OCI-LY7 (cell line): ENCODE measurements at regions not wholly inside any gene's neighbourhood (a gene's known extent, or its start where the extent isn't known, plus 50 kb on each side); places are given as distances from the start of the nearest gene placed in this dataset.

ENCODE experiments used
- BruUV-seq: library from RNA; stranded (reverse); fragments of 400-500 nt; replicated peaks from 2 replicates; lab custom pipeline; 2021; lab: Mats Ljungman, UMichigan
- CTCF ChIA-PET: fragments of 300-600 bp; sonication (Branson Sonifier 250); formaldehyde crosslinking; loops from one replicate; lab custom pipeline; 2022; ENCODE audit warnings: antibody characterized with exemption; ENCODE audit not compliant: unreplicated experiment; lab: Charles Lee
- POLR2A ChIA-PET: fragments of 300-600 bp; sonication (Branson Sonifier 250); formaldehyde crosslinking; loops from one replicate; lab custom pipeline; 2022; ENCODE audit warnings: antibody characterized with exemption; lab: Charles Lee
- DNase-seq: peaks from one replicate; pipeline ENCODE4 v3.0.0-alpha.2; 2015; ENCODE audit warnings: low spot score
- H2AFZ ChIP-seq: fragments of 200-600 bp; sonication (generic), shearing (Covaris generic); 2 replicates; pipeline ENCODE4 v1.6.1; 2014; ENCODE audit warnings: mild to moderate bottlenecking, antibody characterized with exemption, low read length, moderate library complexity
- H3K27ac ChIP-seq: fragments of 200-600 bp; sonication (generic); 2 replicates; pipeline ENCODE4 v1.5.1; 2014; ENCODE audit warnings: mixed run types, low read depth, mild to moderate bottlenecking, moderate library complexity, low read length, inconsistent platforms; ENCODE audit not compliant: poor library complexity, severe bottlenecking
- H3K36me3 ChIP-seq: fragments of 200-600 bp; sonication (generic); 2 replicates; pipeline ENCODE4 v1.6.1; 2014; ENCODE audit warnings: mild to moderate bottlenecking, antibody characterized with exemption, low read length, moderate library complexity, mixed read lengths; ENCODE audit not compliant: insufficient read depth
- H3K4me1 ChIP-seq: fragments of 200-600 bp; sonication (generic); 2 replicates; pipeline ENCODE4 v1.5.1; 2014; ENCODE audit warnings: mild to moderate bottlenecking, low read length; ENCODE audit not compliant: insufficient read depth, poor library complexity, severe bottlenecking
- H3K4me2 ChIP-seq: fragments of 200-600 bp; sonication (generic); 2 replicates; pipeline ENCODE4 v1.6.1; 2014; ENCODE audit warnings: mild to moderate bottlenecking, low read length
- H3K4me3 ChIP-seq: fragments of 200-600 bp; sonication (generic); 2 replicates; pipeline ENCODE4 v1.5.1; 2014; ENCODE audit warnings: mild to moderate bottlenecking, low read depth, low read length; ENCODE audit not compliant: poor library complexity, severe bottlenecking
- H3K79me2 ChIP-seq: fragments of 200-600 bp; sonication (generic); 2 replicates; pipeline ENCODE4 v1.6.1; 2016; ENCODE audit warnings: low read depth, mild to moderate bottlenecking, low read length, moderate library complexity, mixed read lengths; ENCODE audit not compliant: insufficient read depth
- H3K9me2 ChIP-seq: fragments of 200-600 bp; sonication (generic); 2 replicates; pipeline ENCODE4 v1.6.1; 2016; ENCODE audit warnings: mild to moderate bottlenecking, low read length, mixed read lengths; ENCODE audit not compliant: insufficient read depth
- H3K9me3 ChIP-seq: fragments of 200-600 bp; sonication (generic); 2 replicates; pipeline ENCODE4 v1.6.1; 2014; ENCODE audit warnings: mild to moderate bottlenecking, mixed run types, low read length, mixed read lengths
- H4K20me1 ChIP-seq: fragments of 200-600 bp; sonication (generic); 2 replicates; pipeline ENCODE4 v1.6.1; 2014; ENCODE audit warnings: mild to moderate bottlenecking, antibody characterized with exemption, low read length, moderate library complexity, mixed read lengths; ENCODE audit not compliant: insufficient read depth
- EZH2phosphoT487 ChIP-seq: fragments of 200-600 bp; sonication (generic); IDR thresholded peaks from 2 replicates; pipeline ENCODE4 v1.6.1; 2018; ENCODE audit warnings: low read depth, borderline replicate concordance, mild to moderate bottlenecking, mixed run types, antibody characterized with exemption, low read length, moderate library complexity, mixed read lengths
- intact Hi-C: fragments of 100-400 bp; cut with micrococcal nuclease; formaldehyde crosslinking; loops from one replicate; pipeline ENCODE4 v1.10.0; 2022; ENCODE audit not compliant: unreplicated experiment
- TF ChIP-seq, protein P1 (sequence below): fragments of 200-600 bp; sonication (generic); conservative IDR thresholded peaks from 2 replicates; pipeline ENCODE4 v1.5.1; 2014; ENCODE audit warnings: mild to moderate bottlenecking, antibody characterized with exemption, low read length, moderate library complexity, mixed read lengths

DNA sequence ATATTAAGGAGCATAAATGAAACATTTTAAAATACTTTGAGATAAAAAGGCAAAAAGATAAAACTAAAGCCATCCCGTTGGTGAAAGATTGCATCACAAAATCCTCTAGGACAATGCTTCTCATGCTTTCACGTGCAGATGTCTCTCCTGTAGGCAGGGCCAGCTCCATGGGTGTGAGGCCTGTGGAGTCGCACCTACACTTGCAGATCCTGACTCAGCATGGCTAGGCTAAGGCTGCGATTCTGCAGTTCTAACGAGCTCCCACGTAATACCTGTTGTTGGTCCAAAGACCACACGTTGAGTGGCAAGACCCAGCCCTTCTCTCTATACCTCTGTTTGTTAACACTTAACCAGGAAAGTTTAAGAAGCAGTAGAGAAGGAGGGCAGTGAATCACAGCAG is 62.1 kb upstream of the CAPRIN1 start:
- H3K4me1 ChIP-seq = no peaks in the 10 kb centered on the region
- no peaks in the 10 kb centered on the region for H3K36me3 ChIP-seq
- H3K79me2 ChIP-seq = no peaks in the 10 kb centered on the region
- H3K9me2 ChIP-seq = no peaks in the 10 kb centered on the region
- no peak overlapping the region for H2AFZ ChIP-seq
- no peak for DNase-seq
- no peak overlapping the region for H3K27ac ChIP-seq
- BruUV-seq = no TSS peak
- no peak overlapping the region for H3K4me3 ChIP-seq
- no peak overlapping the region for H3K4me2 ChIP-seq
- intact Hi-C loops = no loop called here
- H3K9me3 ChIP-seq = no peaks in the 10 kb centered on the region
- CTCF ChIA-PET = no interaction called here
- TF ChIP-seq, protein P1, sequence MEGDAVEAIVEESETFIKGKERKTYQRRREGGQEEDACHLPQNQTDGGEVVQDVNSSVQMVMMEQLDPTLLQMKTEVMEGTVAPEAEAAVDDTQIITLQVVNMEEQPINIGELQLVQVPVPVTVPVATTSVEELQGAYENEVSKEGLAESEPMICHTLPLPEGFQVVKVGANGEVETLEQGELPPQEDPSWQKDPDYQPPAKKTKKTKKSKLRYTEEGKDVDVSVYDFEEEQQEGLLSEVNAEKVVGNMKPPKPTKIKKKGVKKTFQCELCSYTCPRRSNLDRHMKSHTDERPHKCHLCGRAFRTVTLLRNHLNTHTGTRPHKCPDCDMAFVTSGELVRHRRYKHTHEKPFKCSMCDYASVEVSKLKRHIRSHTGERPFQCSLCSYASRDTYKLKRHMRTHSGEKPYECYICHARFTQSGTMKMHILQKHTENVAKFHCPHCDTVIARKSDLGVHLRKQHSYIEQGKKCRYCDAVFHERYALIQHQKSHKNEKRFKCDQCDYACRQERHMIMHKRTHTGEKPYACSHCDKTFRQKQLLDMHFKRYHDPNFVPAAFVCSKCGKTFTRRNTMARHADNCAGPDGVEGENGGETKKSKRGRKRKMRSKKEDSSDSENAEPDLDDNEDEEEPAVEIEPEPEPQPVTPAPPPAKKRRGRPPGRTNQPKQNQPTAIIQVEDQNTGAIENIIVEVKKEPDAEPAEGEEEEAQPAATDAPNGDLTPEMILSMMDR = no peak
- no peak for TF ChIP-seq EZH2phosphoT487
- H4K20me1 ChIP-seq = no peaks in the 10 kb centered on the region
- POLR2A ChIA-PET = no interaction called here

DNA sequence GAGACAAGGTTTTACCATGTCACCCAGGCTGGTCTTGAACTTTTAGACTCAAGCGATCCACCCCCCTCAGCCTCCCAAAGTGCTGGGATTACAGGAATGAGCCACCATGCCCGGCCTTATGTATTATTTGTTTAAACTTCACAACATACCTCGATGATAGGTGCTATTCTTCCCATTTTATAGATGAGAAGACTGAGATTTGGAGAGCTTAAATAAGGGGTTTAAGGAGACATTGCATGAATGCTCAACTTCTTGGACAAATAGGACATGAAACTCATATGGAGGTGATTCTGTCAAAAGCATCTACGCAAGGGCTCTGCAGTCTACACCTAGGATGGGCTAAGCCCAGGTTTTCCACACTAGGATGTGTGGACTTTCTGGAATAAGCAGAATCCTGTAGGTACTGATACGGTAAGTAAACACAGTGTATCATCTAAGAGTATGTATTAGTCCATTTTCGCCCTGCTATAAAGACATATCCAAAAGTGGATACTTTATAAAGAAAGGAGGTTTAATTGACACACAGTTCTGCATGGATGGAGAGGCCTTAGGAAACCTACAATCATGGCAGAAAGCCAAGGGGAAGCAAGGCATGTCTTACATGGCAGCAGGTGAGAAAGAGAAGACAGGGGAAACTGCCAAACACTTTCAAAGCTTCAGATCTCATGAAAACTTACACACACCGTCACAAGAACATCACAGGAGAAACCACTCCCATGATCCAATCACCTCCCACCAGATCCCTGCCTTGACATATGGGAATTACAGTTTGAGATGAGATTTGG is 62.8 kb upstream of the CAPRIN1 start:
- no peaks in the 10 kb centered on the region for H3K4me1 ChIP-seq
- POLR2A ChIA-PET = interaction anchor here (0.7 to 1.2 kb wide), 3 partner anchors 9 to 508 kb away, joined by 3 to 4 read pairs (median 3); no protein-coding TSS in a partner anchor
- CTCF ChIA-PET = interaction anchor here (1.0 kb wide), 1 partner anchor 183 kb away, joined by 3 read pairs; no protein-coding TSS in a partner anchor
- no peaks in the 10 kb centered on the region for H3K79me2 ChIP-seq
- H3K27ac ChIP-seq = no peak overlapping the region
- H2AFZ ChIP-seq = no peak overlapping the region
- H3K4me3 ChIP-seq = no peak overlapping the region
- no peak overlapping the region for H3K4me2 ChIP-seq
- no TSS peak for BruUV-seq
- no peak for DNase-seq
- no peaks in the 10 kb centered on the region for H3K9me3 ChIP-seq
- TF ChIP-seq EZH2phosphoT487 = no peak
- TF ChIP-seq, protein P1 = no peak
- H3K36me3 ChIP-seq = no peaks in the 10 kb centered on the region
- no peaks in the 10 kb centered on the region for H3K9me2 ChIP-seq
- intact Hi-C loops = loop anchor here (1.0 kb wide), 2 partner anchors 130 to 180 kb away; no protein-coding TSS in a partner anchor
- no peaks in the 10 kb centered on the region for H4K20me1 ChIP-seq
